ENCODE measurements at regions not wholly inside any gene's neighbourhood (a gene's known extent, or its start where the extent isn't known, plus 50 kb on each side); places are given as distances from the start of the nearest gene placed in this dataset.

- Histone ChIP-seq H3K27ac (no peak overlapping the region), H3K4me3 (no peak overlapping the region), H3K4me1 (no peaks in the 10 kb centered on the region), H3K27me3 (no peaks in the 10 kb centered on the region), H3K9me3 (no peaks in the 10 kb centered on the region), H3K36me3 (no peaks in the 10 kb centered on the region)
- WGBS (ENCODE audit: insufficient coverage, low coverage, low lambda C conversion rate, missing lambda C conversion rate) = 29% methylated on average over 3 of the region's 3 CpGs
- DNase-seq (no peak), ATAC-seq (no peak)
- intact Hi-C loops (cut with DNase I) = no loop called here
- TF ChIP-seq CTCF (IDR thresholded peaks at IDR 0.05) (no peak), POLR2A (IDR thresholded peaks at IDR 0.05) (no peak)
These were observed 370.5 kb upstream of the FAT1 start for GRCh38 chr4:187094144-187094543.

GRCh38 chr4:187098429-187098828, 374.8 kb upstream of the FAT1 start:
- Histone ChIP-seq H3K36me3 (no peaks in the 10 kb centered on the region), H3K27me3 (no peaks in the 10 kb centered on the region), H3K4me3 (no peak overlapping the region), H3K4me1 (no peaks in the 10 kb centered on the region), H3K27ac (no peak overlapping the region), H3K9me3 (no peaks in the 10 kb centered on the region)
- 52% methylated on average over 2 of the region's 2 CpGs for WGBS (ENCODE audit: insufficient coverage, low coverage, low lambda C conversion rate, missing lambda C conversion rate)
- DNase-seq (no peak), ATAC-seq (no peak)
- intact Hi-C loops (cut with DNase I) = no loop called here
- TF ChIP-seq CTCF (IDR thresholded peaks at IDR 0.05) = no peak
- no peak for TF ChIP-seq POLR2A (IDR thresholded peaks at IDR 0.05)

DNA sequence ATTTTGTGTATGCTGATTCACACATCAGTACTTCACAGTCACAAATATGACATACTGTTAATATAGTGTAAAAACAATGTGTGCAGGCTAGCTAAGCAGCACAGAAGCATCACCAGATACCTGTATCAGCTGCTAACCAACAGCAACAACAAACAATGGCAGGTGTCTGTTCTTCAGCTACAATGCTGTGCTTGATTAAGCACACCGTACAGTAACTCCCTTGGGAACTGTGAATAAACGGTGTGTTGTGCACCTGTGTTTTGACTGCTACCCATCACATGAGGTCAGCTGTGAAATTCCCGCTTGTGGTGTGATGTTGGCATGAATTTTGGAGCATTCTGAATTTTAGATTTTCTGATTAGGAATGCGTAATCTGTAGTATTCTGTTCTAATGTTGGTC, 379.7 kb upstream of the FAT1 start:
- whole genome bisulfite sequencing (ENCODE audit: insufficient coverage, low coverage, low lambda C conversion rate, missing lambda C conversion rate) = 55% methylated on average over 4 of the region's 4 CpGs
- Histone ChIP-seq H3K27me3 (no peaks in the 10 kb centered on the region), H3K27ac (no peak overlapping the region), H3K36me3 (no peaks in the 10 kb centered on the region), H3K4me1 (no peaks in the 10 kb centered on the region), H3K4me3 (no peak overlapping the region), H3K9me3 (no peaks in the 10 kb centered on the region)
- intact Hi-C loops (cut with DNase I) = no loop called here
- no peak for DNase-seq
- no peak for TF ChIP-seq CTCF (IDR thresholded peaks at IDR 0.05)
- no peak for TF ChIP-seq POLR2A (IDR thresholded peaks at IDR 0.05)
- ATAC-seq = no peak

GRCh38 chr4:187108845-187109244, 385.2 kb upstream of the FAT1 start:
- Histone ChIP-seq H3K9me3 (no peaks in the 10 kb centered on the region), H3K4me3 (no peak overlapping the region), H3K36me3 (no peaks in the 10 kb centered on the region), H3K27me3 (no peaks in the 10 kb centered on the region), H3K27ac (no peak overlapping the region), H3K4me1 (no peaks in the 10 kb centered on the region)
- WGBS (ENCODE audit: insufficient coverage, low coverage, low lambda C conversion rate, missing lambda C conversion rate) = 66% methylated on average over 3 of the region's 3 CpGs
- intact Hi-C loops (cut with DNase I) = no loop called here
- ATAC-seq (no peak), DNase-seq (no peak)
- TF ChIP-seq POLR2A (IDR thresholded peaks at IDR 0.05) (no peak), CTCF (IDR thresholded peaks at IDR 0.05) (no peak)

- TF ChIP-seq POLR2A (IDR thresholded peaks at IDR 0.05) = no peak
- TF ChIP-seq CTCF (IDR thresholded peaks at IDR 0.05) = no peak
These were observed 386.0 kb upstream of the FAT1 start for GRCh38 chr4:187109636-187110035.

More at GRCh38 chr4:187109636-187110035, 386.0 kb upstream of the FAT1 start:
- intact Hi-C loops (cut with DNase I) = no loop called here
- Histone ChIP-seq H3K9me3 (no peaks in the 10 kb centered on the region), H3K27me3 (no peaks in the 10 kb centered on the region), H3K36me3 (no peaks in the 10 kb centered on the region), H3K27ac (no peak overlapping the region), H3K4me1 (no peaks in the 10 kb centered on the region), H3K4me3 (no peak overlapping the region)
- ATAC-seq = no peak
- 56% methylated on average over 7 of the region's 7 CpGs for WGBS (ENCODE audit: insufficient coverage, low coverage, low lambda C conversion rate, missing lambda C conversion rate)
- no peak for DNase-seq
